ENCODE measurements at regions not wholly inside any gene's neighbourhood (a gene's known extent, or its start where the extent isn't known, plus 50 kb on each side); places are given as distances from the start of the nearest gene placed in this dataset.
"Not testable (repeated sequence)": the region's sequence is repeated elsewhere in the genome, so short reads cannot be mapped to it uniquely, and the experiment has no call there.

- H3K27ac ChIP-seq: no peak overlapping the region
- DNase-seq (ENCODE audit: low read depth, low spot score): no peak
Measured at GRCh38 chr18:26654616-26655524, 106.5 kb upstream of the KCTD1 start.

- no peak for DNase-seq (ENCODE audit: low read depth, low spot score)
- H3K27ac ChIP-seq: no peak overlapping the region
Measured at GRCh38 chr18:26653943-26654615, 105.7 kb upstream of the KCTD1 start.

- no peak overlapping the region for H3K27ac ChIP-seq
- no peak for DNase-seq (ENCODE audit: low read depth, low spot score)
Measured at GRCh38 chr18:26652501-26652900, 104.1 kb upstream of the KCTD1 start.

- no peak for DNase-seq (ENCODE audit: low read depth, low spot score)
- H3K27ac ChIP-seq: no peak overlapping the region
Measured at GRCh38 chr18:26650310-26651268, 102.2 kb upstream of the KCTD1 start.

GRCh38 chr18:26649193-26649543 lies 100.8 kb upstream of the KCTD1 start:
- no peak overlapping the region for H3K27ac ChIP-seq
- DNase-seq (ENCODE audit: low read depth, low spot score): no peak

- no peak overlapping the region for H3K27ac ChIP-seq
- DNase-seq (ENCODE audit: low read depth, low spot score): no peak
Measured at GRCh38 chr18:26648509-26649192, 100.3 kb upstream of the KCTD1 start.

GRCh38 chr18:26646901-26647300 lies 98.5 kb upstream of the KCTD1 start:
- peak; percentile 27 for DNase-seq (ENCODE audit: low read depth, low spot score)
- no peak overlapping the region for H3K27ac ChIP-seq

- no peak overlapping the region for H3K27ac ChIP-seq
- no peak for DNase-seq (ENCODE audit: low read depth, low spot score)
Measured at GRCh38 chr18:26642440-26643348, 94.3 kb upstream of the KCTD1 start.

GRCh38 chr18:26640541-26640940 lies 92.2 kb upstream of the KCTD1 start:
- no peak overlapping the region for H3K27ac ChIP-seq
- DNase-seq (ENCODE audit: low read depth, low spot score): no peak

GRCh38 chr18:26639149-26639548 lies 90.8 kb upstream of the KCTD1 start:
- H3K27ac ChIP-seq: no peak overlapping the region
- no peak for DNase-seq (ENCODE audit: low read depth, low spot score)

- no peak for DNase-seq (ENCODE audit: low read depth, low spot score)
- no peak overlapping the region for H3K27ac ChIP-seq
Measured at GRCh38 chr18:26637983-26638382, 89.6 kb upstream of the KCTD1 start.

- no peak for DNase-seq (ENCODE audit: low read depth, low spot score)
- H3K27ac ChIP-seq: no peak overlapping the region
Measured at GRCh38 chr18:26637324-26637723, 89.0 kb upstream of the KCTD1 start.

GRCh38 chr18:26635466-26635865 lies 87.1 kb upstream of the KCTD1 start:
- DNase-seq (ENCODE audit: low read depth, low spot score): no peak
- no peak overlapping the region for H3K27ac ChIP-seq

- no peak for DNase-seq (ENCODE audit: low read depth, low spot score)
Measured at GRCh38 chr18:26634631-26635030, 86.3 kb upstream of the KCTD1 start.

GRCh38 chr18:26631135-26631534 lies 82.8 kb upstream of the KCTD1 start:
- H3K27ac ChIP-seq: no peak overlapping the region
- no peak for DNase-seq (ENCODE audit: low read depth, low spot score)

More at GRCh38 chr18:26634631-26635030, 86.3 kb upstream of the KCTD1 start:
- H3K27ac ChIP-seq: no peak overlapping the region

GRCh38 chr18:26630596-26630995 lies 82.2 kb upstream of the KCTD1 start:
- H3K27ac ChIP-seq: no peak overlapping the region
- DNase-seq (ENCODE audit: low read depth, low spot score): no peak

GRCh38 chr18:26628017-26628416 lies 79.7 kb upstream of the KCTD1 start:
- DNase-seq (ENCODE audit: low read depth, low spot score): no peak
- no peak overlapping the region for H3K27ac ChIP-seq

- H3K27ac ChIP-seq: no peak overlapping the region
- DNase-seq (ENCODE audit: low read depth, low spot score): no peak
Measured at GRCh38 chr18:26624443-26624842, 76.1 kb upstream of the KCTD1 start.

GRCh38 chr18:26623314-26623713 lies 75.0 kb upstream of the KCTD1 start:
- H3K27ac ChIP-seq: not testable (repeated sequence)

More at GRCh38 chr18:26623314-26623713, 75.0 kb upstream of the KCTD1 start:
- DNase-seq (ENCODE audit: low read depth, low spot score): not testable (repeated sequence)

All from epithelial cell of prostate (primary cell).